ENCODE measurements at regions not wholly inside any gene's neighbourhood (a gene's known extent, or its start where the extent isn't known, plus 50 kb on each side); places are given as distances from the start of the nearest gene placed in this dataset.
"Not testable (repeated sequence)": the region's sequence is repeated elsewhere in the genome, so short reads cannot be mapped to it uniquely, and the experiment has no call there.

DNA sequence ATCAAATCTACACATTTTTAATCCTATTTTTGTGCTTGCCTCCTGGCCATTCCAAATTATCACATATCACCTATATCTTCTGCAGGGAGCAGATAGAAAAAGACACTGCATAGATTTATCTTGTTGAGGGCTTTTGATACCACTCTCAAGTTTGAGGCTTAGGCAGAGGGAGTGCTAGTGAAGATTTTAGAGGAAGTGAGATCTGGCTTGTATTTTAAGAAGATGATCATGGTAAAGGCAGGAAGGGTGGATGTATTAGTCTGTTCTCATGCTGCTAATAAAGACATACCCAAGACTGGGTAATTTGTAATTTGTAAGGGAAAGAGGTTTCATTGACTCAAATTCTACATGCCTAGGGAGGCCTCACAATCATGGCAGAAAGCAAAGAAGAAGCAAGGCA is 220.9 kb upstream of the TUT7 start:
- no peak for DNase-seq (ENCODE audit: low spot score)

DNA sequence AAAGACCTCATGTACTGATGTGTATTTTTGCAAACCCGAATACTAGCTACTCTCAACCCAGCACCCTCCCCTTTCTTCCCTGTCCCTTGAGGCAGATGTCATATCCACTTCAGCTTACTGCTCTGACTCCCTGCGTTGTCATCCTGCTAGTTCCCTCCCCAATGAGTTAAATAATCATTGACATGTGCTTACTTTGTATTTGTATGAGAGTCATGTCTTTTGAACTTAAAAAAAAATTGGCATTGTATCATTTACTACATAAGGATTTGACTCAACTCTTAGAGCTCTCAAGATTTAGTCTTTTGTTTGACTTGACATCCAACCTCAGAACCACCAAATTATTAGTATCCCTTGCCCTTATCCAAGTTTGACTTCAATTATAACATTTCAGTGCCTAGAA is 219.7 kb upstream of the TUT7 start:
- no peak for DNase-seq (ENCODE audit: low spot score)

DNA sequence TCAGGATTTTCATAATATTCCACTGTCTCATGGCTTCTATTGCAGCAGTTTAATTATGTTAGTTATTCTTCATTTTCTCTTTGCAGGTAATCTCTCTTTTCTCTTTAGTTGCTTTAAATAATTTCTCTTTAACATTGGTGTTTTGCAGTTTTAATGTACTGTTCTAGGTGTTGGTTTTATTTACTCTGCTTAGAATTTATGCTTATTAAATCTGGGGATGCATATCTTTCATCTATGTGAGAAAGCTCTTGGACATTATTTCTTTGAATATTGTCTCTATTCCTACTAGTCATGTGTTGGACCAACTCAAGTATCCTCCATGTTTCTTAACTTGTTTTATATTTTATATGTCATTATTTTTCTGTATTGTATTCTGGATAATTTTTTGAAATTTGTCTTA is 218.7 kb upstream of the TUT7 start:
- no peak for DNase-seq (ENCODE audit: low spot score)

DNA sequence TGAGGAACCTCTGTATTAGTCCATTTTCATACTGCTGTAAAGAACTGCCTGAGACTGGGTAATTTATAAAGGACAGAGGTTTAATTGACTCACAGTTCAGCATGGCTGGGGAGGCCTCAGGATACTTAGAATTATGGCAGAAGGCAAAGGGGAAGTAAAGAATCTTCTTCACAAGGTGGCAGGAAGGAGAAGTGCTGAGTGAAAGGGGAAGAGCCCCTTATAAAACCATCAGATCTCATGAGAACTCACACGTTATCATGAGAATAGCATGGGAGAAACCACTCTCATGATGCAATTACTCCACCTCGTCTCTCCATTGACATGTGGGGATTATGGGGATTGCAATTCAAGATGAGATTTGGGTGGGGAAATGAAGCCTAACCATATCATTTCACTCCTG is 211.4 kb upstream of the TUT7 start:
- DNase-seq (ENCODE audit: low spot score) = not testable (repeated sequence)

DNA sequence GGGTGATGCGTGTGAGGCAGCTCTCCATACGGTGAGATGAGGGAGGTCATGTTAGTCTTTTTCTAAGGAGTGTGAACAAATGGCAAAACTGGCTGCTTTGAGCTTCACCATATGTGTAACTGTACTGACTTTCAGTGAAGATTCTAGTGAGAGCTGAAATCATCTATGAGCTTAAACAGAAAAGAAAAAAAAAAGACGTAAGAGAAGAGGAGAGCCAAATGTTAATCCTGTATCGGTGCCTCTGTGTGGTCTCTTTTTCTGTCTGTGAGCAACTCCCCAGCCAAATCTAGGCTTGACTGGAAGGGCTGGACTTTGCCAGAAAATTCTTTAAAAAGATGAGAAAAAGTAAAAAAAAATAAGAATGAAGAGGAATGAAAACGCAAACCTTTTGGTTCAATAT is 209.7 kb upstream of the TUT7 start:
- DNase-seq (ENCODE audit: low spot score) = no peak

DNA sequence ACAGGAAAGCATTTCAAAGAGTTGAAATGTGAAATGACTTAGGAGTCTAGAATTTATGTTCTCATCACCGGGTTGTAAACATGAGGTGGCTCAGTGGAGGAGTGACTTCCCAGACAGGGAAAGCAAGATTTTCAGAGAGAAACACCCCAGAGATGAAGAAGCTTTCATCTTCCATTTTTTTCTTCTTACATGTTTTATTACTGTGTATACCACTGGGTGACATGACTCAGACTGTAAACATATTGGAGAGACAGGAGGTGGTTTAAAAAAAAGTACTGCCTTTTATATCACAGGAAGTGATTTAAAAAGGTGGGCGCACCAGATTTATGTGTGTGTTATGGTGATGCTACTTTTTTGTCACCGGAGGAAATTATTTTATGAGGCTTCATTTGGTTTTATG is 209.1 kb upstream of the TUT7 start:
- DNase-seq (ENCODE audit: low spot score) = no peak

DNA sequence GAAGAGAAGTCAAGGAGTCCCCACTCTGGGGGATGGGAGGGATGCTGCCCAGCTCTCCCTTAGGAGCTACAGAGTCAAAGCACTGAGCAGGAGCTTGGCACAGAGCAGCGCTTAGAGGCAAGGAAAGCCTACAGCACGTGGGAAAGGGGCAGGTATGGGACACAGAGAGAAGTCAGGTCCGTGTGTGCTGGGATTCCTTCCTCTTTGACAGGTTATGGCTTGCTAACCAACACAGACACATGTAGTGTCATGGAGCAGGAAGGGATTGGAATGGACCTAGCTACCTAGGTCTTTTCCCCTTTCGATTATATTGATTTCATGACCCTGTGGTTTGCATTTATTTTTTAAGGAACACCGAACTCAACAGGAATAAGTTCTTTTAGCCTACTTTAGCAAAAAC is 208.5 kb upstream of the TUT7 start:
- no peak for DNase-seq (ENCODE audit: low spot score)

DNA sequence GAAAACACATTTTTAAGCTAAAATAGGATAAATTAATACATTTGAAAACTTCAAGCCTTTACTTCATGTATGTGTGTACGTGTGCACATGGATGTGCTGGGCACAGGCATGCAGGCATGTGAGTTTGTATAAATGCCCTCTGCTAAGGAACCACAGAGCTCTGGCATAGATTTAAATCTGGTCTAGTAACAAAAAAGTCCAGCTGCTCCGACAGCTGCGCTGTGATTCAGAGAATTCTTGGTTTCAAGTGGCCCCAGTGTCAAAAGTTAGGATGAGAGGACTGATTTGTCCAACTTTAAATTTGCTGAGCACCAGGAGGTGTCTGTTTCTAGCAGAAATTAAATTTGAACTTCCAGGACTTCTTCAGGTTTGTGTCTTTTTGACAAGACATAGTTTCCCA is 203.7 kb upstream of the TUT7 start:
- no peak for DNase-seq (ENCODE audit: low spot score)

DNA sequence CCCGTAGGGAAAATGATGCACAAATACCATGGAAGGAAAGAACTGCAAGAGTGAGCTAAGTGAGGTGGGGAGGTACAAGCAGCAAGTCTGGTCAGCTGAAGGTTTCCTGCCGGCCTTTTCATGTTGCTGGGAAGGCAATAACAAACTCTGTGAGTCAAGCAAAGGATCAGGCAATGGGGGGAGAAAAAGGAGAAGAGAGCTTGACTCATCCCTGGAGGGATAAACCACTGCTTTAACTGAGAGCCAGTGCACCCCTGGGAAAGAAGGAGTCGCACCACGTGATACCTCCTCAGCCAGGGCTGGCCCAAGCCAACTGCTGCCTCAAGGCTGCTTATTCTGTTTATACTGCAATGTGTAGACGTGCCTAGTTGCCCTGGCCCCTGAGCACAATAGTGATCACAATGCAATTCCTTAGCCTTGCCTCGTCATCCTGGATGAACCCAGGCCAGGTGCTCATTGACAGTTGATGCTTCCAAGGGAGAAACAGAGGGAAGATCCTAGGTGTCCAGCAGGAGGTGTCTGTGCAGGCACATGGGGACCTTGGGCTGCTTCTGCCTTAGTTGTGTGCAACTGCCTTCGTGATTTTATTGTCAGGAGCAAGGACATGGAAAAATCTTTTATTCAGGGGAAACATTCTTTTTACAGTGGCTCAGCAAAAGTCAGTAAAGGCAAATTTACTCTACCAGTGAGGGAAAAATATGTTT is 203.0 kb upstream of the TUT7 start:
- DNase-seq (ENCODE audit: low spot score) = no peak

DNA sequence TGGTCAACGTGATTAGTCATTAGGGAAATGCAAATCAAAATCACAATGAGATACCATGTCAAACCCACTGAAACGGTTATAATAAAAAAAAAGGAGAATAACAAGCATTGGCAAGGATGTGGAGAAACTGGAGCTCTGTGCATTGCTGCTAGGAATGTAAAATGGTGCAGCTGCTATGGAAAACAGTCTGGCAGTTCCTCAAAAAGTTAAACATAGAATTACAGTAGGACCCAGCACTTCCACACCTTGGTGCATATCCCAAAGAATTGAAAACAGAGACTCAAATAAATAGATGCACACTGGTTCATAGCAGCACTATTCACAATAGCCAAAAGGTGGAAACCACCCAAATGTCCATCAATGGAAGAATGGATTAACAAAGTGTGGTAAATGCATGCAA is 201.5 kb upstream of the TUT7 start:
- DNase-seq (ENCODE audit: low spot score) = no peak

DNA sequence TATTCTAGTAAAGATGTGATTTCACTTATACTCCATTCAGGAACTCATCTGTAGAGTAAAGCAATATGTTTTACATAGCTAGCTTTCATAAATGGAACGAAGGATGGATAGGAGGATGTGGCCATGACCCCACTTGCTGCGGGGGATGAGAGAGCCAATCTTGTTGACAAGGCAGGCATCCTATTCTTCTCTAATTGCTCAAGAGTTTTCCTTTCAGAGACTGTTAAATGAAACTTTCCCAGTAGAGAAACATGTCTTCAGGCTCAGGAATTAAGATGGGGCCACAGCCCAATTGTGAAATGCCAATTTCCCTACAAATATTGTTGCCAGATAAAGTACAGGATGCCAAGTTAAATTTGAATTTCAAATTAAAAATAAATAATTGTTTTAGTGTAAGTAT is 196.2 kb upstream of the TUT7 start:
- DNase-seq (ENCODE audit: low spot score) = no peak

DNA sequence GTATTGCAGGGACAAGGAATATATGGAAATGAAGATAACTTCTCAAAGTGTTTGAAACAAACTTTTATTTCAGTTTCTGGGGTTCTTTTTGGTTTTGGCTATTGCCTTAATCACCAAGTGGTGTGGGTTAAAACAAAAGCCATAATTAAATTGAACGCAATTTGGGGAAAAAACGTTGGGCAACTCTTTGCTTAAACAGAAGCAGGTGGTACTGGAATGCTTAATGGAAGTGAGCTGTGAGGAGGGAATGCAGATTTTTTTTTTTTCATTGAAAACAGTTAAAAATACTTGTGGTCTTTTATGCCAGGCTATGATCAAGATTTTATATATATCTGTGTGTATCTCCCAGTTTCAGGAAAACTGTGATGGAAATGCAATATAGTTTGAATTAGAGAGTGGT is 195.7 kb upstream of the TUT7 start:
- no peak for DNase-seq (ENCODE audit: low spot score)

DNA sequence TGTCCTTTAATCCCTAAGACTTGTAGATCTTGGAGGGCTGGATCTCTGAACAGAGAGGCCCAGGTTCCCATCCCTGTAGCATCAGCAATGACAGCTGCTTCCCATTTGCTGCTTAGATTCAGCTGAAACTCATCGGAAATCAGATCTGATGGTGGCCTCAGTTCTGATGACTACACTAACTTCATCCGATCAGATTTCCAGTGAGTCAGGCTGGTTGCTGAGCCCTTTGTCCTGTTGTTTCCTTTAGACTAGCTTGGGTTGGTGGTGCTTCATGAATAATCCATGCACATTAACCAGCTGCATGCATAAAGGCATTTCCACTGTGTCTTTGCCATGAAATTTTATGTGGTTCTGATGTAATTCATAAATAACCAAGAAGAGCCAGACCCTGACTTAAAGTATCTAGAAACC is 195.2 kb upstream of the TUT7 start:
- no peak for DNase-seq (ENCODE audit: low spot score)

DNA sequence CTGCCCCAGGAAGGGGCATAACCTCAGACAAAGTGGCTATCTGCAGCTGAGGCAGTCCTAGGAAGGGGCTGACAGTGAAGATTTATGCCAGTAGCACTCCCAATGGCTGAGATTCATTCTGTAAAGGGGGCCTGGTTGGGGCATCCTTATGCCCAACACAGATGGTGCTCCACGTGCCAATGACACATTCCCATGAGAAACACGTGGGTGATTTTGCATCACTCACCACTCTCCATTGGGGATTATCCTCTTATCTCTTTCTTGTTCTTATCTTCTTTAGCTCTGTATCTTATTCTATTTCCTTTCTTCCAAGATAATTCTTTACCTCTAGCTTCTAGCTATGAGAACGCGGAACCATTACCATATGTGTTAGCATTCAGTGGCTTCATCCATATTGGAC is 194.0 kb upstream of the TUT7 start:
- no peak for DNase-seq (ENCODE audit: low spot score)

DNA sequence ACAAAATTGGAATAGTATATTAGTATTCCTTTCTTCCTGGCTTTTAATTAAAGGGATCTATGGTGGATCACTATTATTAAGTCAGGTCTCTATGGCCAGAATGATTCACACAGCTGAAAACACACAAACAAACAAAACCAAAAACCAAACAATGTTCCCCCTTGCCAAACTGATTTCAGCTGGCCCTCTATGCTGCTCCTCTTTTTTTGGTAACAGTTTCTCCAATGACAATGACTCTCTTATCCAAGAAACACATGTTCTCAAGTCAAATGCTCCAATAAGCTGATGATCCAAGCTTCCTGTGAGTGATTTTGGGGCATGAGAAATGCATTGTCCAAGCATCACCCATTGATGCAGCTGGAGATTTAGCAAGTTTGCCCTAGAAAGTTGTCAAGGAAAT is 193.4 kb upstream of the TUT7 start:
- no peak for DNase-seq (ENCODE audit: low spot score)

DNA sequence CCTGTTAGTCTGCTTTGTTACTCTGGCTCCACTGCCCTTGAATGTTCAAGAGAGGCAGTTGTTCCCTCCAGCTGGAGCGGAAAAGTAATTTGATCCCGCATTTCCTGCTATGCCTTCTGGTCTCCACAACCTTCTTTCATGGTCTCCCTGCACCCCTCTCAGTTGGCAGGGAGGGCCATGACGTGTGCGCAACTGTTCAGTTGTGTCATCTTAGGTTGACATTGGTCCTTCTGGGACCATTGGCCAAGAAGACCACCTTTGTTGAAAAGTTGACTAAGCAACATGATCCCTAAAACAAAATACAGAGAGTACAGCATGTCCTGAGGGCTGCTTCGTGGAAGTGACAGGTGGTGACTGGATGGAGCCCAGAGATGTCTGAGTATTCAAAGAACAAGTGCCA is 192.5 kb upstream of the TUT7 start:
- DNase-seq (ENCODE audit: low spot score) = no peak

DNA sequence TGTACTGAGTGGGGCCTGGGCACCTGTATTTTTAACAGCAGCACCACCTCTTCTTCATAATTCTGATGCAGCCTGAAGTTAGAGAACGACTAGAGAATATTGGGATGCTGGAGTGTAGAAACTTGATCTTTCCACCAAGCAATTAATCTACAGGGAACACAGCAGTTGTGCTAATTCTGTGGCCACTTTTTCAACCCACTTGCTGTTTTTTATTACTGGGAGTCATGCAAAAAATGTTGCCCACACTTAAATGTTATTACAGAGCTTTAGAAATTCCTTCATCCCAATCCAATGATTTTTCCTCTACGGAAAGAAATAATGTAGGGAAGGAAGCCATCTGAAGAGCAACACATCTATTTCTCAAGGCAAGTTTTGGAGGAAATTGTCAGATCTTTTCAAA is 190.9 kb upstream of the TUT7 start:
- no peak for DNase-seq (ENCODE audit: low spot score)

DNA sequence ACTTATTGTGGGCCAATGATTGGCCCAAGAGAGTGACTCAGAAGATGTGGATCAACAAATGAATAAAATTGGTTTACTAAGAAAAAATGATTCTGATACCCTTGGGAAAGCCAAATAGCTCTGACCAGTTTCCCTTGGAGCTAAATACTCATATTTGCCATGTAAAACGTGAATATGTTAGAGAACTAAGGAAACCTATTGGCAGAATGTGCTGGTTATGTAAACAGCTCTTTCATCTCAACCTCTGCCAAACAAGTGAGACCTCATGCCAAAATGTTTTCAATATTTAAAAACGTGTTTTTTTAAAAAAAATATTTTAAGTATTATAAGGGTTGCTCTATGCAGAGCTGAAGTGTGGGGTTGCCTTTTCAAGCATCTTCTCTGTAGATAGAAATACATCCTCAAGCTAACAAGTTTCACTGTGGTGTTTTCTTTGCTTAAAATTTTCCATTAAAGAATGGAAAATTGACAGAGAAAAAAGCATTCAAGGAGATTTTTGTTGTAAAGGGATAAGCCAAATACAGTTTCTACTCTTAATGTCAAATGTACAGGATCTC is 186.9 kb upstream of the TUT7 start:
- no peak for DNase-seq (ENCODE audit: low spot score)

DNA sequence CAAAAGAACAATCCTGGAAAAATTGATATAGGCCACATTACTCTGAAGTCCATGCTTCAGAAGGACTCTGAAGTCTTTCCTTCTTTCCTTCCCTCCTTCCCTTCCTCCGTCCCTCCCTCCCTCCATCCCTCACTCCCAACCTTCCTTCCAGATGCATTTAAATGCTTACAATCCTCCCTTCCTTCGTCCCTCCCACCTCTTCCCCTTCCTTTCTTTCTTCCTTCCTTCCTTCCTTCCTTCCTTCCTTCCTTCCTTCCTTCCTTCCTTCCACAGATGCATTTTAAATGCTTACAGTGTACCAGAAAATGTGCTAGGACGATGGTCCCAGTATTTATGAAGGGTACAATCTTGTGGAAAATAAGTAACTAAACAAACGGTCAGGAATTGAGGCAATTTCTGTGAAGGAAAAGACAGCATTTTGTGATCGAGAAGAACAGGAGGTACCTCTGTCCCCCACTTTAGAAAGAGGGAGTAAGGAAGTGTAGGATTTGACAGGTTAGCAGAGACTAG is 181.3 kb upstream of the TUT7 start:
- DNase-seq (ENCODE audit: low spot score) = no peak

DNA sequence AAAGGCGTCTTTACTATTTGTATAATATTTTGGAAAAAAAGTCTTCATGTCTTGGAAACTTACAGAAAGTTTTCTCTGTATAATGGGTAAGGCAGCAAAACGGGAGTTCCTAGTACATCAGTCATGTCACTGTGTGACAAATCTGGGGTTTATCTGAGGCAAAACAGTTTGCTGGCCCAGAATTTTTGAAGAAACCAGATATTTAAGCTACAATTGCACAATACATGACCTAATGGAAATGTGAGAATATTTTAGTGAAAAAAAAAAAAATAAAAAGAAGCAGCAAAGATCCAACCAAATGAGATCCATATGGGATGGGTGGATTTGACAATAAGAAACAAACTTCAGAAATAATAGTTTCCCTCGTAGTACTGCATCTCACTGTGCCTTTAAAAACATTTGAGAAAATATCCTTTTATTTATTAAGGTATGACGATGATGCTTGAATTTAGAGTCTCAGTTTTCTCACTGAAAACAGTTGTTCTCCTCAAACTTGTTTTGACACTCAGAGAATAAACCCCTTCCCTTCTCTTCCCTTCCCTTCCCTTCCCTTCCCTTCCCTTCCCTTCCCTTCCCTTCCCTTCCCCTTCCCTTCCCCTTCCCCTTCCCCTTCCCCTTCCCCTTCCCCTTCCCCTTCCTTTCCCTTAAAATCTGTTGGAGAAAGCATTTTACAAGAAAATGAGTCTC is 180.5 kb upstream of the TUT7 start:
- DNase-seq (ENCODE audit: low spot score) = no peak

DNA sequence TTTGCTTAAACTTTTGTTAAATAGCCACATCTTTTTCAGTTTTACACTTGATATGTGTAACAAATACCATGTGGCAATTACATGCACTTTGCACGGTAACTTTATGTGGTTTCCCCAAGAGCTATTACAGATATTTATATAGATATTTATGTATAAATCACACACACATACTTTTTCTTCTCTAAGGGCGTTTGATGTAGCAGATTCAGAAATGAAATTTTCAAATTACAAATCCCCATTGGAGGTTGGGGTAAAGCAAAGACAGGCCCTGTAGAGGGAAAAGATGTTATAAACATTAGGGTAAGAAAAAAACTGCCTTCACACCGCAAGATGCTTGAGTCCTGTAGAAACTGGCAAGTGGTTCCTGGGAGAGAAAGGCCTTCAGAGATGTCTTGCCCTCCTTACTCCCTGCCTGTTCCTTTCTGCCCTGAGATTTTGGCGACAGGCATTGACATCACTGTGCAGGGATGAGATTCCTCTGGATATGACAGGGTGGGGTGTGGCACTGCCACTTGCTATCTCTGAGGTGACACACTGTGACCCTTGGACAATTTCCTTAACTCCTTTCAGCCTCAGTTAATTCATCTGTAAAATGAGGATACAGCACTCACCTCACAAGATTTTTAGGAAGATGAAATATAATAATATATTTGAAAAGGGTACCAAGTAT is 177.9 kb upstream of the TUT7 start:
- DNase-seq (ENCODE audit: low spot score) = no peak

DNA sequence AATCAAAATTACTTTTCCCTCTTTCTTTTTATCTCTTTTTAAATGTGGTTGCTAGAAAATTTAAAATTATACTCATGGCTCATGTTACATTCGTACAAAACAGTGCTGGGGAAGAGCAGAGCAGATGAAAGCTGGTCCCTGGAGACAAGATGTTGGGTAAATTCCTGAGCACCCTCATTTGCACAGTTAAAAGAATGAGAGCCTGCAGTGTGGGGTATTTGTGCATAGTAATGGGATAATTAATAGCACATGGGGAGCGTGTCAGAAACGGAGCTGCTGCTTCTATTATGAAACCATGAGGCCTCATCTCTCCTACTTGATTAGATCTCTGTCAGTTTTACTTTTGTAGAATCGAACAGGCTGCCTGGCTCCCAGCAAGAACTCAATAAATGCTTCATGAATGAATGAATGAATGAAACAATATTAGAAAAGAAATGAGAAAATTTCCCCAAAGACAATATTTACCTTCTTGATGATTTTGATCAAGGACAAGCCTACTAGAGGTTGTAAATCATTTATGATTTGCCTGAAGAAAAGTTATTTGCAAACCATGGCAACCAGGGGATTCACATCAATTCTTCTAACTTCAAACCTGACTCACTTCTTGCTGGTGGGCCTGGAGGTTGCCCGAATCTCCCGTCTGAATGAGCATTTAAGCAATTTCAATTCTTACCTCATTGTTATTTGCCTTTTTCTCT is 177.2 kb upstream of the TUT7 start:
- no peak for DNase-seq (ENCODE audit: low spot score)
